ENCODE measurements at regions not wholly inside any gene's neighbourhood (a gene's known extent, or its start where the extent isn't known, plus 50 kb on each side); places are given as distances from the start of the nearest gene placed in this dataset.
A peak's percentile ranks its signal among the peaks of the same experiment; 100 is the strongest.

DNA sequence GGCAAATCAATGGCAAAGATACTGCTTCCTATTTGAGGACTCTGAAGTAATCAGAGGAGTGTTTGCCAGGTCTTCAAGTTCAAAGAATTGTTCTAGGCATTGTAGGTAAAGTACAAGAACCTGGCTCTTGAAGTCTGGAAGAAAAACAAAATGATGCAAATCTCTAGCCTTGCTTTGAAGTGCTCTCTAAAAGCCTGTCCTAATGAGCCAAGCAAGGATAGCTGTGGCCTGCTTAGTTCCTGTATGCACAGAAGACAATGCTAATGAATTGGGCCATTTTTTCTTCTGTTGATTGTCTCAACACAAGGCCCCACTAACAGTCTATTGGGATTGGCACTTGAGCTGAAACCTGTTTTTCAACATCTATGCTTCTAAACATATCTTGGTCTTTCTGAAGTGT is 165.0 kb upstream of the POU3F2 start:
- H3K4me1 ChIP-seq (ENCODE audit: control insufficient read depth, insufficient read depth, low read length), result no peaks in the 10 kb centered on the region
- no peaks in the 10 kb centered on the region for H3K36me3 ChIP-seq (ENCODE audit: control insufficient read depth, insufficient read depth, low read length)
- H3K9ac ChIP-seq (ENCODE audit: low read depth, low read length), result no peak overlapping the region
- H3K4me3 ChIP-seq (ENCODE audit: low read depth, low read length), result no peak overlapping the region
- H3K9me3 ChIP-seq (ENCODE audit: control insufficient read depth, insufficient read depth, low read length), result no peaks in the 10 kb centered on the region
- no peaks in the 10 kb centered on the region for H3K27me3 ChIP-seq (ENCODE audit: control insufficient read depth, insufficient read depth, low read length)

DNA sequence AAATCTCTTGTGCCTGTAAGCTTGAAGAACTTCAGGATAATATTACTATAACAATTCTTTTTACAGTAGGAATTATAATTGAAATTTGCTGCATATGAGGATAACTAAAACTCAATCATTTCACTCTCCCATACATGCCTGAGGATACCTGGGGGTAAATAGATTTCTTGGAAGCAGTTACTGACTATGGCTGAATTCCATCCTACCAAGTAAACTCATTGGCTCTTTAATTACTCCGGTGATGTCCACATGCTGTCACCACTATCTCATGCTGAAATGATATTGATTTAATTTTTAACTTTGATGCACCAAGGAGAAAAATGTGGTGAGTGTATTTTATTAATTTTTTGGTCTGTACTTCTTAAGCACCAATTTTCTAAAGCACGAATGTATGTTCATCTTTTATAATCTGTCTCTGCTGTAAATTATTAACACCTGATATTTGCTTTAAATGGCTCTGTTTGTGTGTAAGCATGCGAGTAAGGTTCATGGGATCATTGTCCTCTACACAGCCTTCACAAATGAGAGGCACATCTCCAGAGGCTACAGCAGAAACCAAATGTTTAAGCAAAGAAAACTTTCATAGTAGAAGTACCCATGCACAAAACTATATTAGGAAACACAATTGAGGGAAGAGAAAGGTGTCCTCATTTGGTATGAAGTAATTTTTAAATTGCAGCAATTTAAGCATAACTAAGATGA is 164.2 kb upstream of the POU3F2 start:
- no peaks in the 10 kb centered on the region for H3K27me3 ChIP-seq (ENCODE audit: control insufficient read depth, insufficient read depth, low read length)
- no peaks in the 10 kb centered on the region for H3K9me3 ChIP-seq (ENCODE audit: control insufficient read depth, insufficient read depth, low read length)
- H3K36me3 ChIP-seq (ENCODE audit: control insufficient read depth, insufficient read depth, low read length), result no peaks in the 10 kb centered on the region

DNA sequence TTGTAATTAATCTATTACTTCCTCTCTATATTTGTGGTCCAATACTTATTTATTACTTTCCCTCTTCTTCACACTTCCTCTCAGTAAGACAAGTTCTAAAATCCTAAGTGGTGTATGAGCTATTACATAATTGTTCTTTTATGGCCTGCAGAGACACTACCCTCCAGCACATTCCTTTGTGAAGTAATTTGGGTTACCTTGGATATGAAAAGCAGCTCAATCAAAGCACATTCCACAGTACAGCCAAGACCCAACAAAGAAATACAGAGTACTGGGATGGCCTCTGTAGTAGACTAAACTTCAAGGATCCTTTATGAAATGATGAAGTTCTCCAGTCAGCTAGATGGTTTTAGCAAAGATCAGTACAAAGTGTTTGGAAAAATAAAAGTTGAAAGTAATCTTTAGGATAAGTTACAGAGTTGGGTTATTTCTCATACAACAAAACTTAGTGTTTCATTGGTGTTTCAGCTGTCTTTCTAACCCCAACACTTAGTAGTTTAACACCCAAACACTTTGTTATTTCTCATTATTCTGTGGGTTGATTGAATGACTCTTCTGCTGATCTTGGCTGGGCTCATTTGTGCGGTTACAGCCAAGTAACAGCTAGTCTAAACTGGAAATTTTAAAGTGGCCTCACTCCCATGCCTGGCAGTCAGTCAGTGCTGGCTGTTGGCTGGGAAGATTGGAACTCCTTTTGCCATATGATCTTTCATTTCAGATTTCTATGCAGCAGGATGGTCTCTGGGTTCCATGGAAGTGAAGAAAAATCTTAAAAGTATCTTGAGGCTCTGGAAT is 161.5 kb upstream of the POU3F2 start:
- no peak overlapping the region for H3K9ac ChIP-seq (ENCODE audit: low read depth, low read length)
- H3K27me3 ChIP-seq (ENCODE audit: control insufficient read depth, insufficient read depth, low read length), result no peaks in the 10 kb centered on the region
- no peaks in the 10 kb centered on the region for H3K9me3 ChIP-seq (ENCODE audit: control insufficient read depth, insufficient read depth, low read length)
- H3K4me1 ChIP-seq (ENCODE audit: control insufficient read depth, insufficient read depth, low read length), result no peaks in the 10 kb centered on the region
- no peaks in the 10 kb centered on the region for H3K36me3 ChIP-seq (ENCODE audit: control insufficient read depth, insufficient read depth, low read length)
- no peak overlapping the region for H3K4me3 ChIP-seq (ENCODE audit: low read depth, low read length)

More for the DNA sequence above, 164.2 kb upstream of the POU3F2 start:
- H3K9ac ChIP-seq (ENCODE audit: low read depth, low read length), result no peak overlapping the region
- H3K4me3 ChIP-seq (ENCODE audit: low read depth, low read length), result no peak overlapping the region
- no peaks in the 10 kb centered on the region for H3K4me1 ChIP-seq (ENCODE audit: control insufficient read depth, insufficient read depth, low read length)

DNA sequence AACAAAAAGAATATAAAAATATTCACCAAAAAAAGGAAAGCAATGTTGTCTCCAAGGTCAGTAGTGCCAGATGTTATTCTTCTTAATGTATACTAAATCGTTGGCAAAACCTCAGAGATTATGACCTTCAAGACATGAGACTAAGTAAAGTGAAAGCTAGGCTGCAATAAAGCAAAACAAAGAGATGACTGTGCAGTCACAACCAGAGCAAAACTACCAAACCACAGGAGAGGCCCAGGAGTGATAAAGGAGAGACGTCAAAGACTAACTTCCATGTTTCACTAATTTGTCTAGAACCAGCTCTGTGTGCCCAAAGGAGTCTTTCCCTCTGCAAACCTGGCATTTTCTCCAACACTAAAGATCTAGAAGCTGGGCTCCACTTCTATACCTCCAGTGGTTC is 155.9 kb upstream of the POU3F2 start:
- Histone ChIP-seq H3K9ac (ENCODE audit: low read depth, low read length) (no peak overlapping the region), H3K27me3 (ENCODE audit: control insufficient read depth, insufficient read depth, low read length) (no peaks in the 10 kb centered on the region), H3K36me3 (ENCODE audit: control insufficient read depth, insufficient read depth, low read length) (no peaks in the 10 kb centered on the region), H3K4me1 (ENCODE audit: control insufficient read depth, insufficient read depth, low read length) (no peaks in the 10 kb centered on the region), H3K9me3 (ENCODE audit: control insufficient read depth, insufficient read depth, low read length) (no peaks in the 10 kb centered on the region), H3K4me3 (ENCODE audit: low read depth, low read length) (no peak overlapping the region)

DNA sequence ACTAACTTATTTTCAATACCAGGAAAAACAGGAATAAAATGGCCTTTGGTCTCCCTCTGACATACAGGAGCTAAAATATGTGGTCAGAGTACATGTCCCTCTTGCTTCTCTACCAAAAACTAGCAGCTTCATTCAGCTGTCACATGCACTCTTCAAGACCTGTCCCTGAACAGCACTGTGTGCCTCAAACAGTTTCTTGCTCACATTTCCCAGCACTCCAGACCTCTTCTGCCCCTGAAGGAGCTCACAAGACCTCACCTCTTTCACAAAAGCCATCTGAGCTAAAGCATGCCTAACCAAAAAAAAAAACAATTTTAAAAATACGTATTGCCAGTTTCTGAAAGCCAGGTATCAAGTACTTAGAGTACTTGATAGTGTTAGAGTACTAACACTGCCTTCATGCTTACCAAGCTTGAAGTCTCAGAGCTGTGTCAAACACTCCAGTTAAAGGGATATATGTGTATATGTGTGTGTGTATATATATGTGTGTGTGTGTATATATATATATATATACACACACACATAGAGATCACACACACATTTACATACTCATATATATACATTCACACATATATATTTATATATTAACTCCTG is 148.3 kb upstream of the POU3F2 start:
- H3K9ac ChIP-seq (ENCODE audit: low read depth, low read length), result no peak overlapping the region
- no peaks in the 10 kb centered on the region for H3K9me3 ChIP-seq (ENCODE audit: control insufficient read depth, insufficient read depth, low read length)
- H3K4me1 ChIP-seq (ENCODE audit: control insufficient read depth, insufficient read depth, low read length), result no peaks in the 10 kb centered on the region
- no peaks in the 10 kb centered on the region for H3K27me3 ChIP-seq (ENCODE audit: control insufficient read depth, insufficient read depth, low read length)
- H3K4me3 ChIP-seq (ENCODE audit: low read depth, low read length), result no peak overlapping the region
- H3K36me3 ChIP-seq (ENCODE audit: control insufficient read depth, insufficient read depth, low read length), result no peaks in the 10 kb centered on the region

DNA sequence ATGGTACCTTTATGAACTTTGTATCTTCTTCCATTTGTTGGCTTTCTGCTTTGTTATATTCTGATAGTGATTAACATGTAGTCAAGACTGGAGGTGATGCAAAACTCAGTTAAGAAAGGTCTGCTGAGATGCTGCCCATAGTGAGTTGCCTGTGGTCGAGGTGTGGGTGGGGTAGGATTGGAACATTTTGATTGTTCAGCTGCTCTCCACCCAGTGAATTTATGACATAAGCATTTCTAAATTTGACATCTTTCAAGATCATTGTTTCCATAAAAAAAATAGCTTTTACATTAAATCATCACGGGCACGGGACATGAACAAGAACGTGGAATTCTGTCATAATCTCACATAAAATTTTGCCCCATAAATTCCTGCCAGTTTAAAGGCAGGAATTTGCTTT is 146.6 kb upstream of the POU3F2 start:
- Histone ChIP-seq H3K4me3 (ENCODE audit: low read depth, low read length) (no peak overlapping the region), H3K4me1 (ENCODE audit: control insufficient read depth, insufficient read depth, low read length) (no peaks in the 10 kb centered on the region), H3K36me3 (ENCODE audit: control insufficient read depth, insufficient read depth, low read length) (no peaks in the 10 kb centered on the region), H3K27me3 (ENCODE audit: control insufficient read depth, insufficient read depth, low read length) (no peaks in the 10 kb centered on the region), H3K9me3 (ENCODE audit: control insufficient read depth, insufficient read depth, low read length) (no peaks in the 10 kb centered on the region), H3K9ac (ENCODE audit: low read depth, low read length) (no peak overlapping the region)

DNA sequence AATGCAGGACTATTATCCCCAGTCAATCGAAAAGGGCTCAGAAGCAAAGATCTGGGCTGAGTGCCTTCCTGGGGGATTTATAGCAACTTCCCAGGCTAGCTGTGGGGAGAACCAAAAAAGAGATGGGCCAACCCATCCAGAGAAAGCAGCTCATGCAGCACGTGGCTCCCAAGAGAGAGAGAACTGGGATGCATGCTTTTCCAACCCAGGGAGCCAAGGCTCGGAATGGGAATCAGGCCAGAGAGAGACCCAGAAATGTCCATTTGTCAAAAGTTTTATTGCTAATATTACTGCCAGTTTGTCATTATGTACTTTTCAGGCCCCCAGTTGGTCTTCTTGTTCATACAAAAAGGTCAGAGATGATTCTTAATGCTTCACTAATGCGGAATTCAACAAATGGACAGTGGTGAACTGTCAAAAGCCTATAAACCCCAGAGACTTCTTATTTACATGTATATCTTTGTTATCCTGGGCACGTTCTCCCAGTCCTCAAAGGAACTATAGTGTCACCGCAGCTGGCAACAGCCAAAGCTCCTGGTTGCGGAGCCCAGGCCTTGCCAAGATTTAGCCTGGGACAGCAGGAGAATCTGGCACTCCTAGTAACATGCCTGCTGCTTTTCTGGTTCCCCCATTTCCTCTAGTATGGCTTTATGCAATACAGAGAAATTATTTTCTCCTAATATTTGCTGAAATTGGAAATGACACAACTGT is 139.1 kb upstream of the POU3F2 start:
- Histone ChIP-seq H3K36me3 (ENCODE audit: control insufficient read depth, insufficient read depth, low read length) (no peaks in the 10 kb centered on the region), H3K27me3 (ENCODE audit: control insufficient read depth, insufficient read depth, low read length) (no peaks in the 10 kb centered on the region), H3K9me3 (ENCODE audit: control insufficient read depth, insufficient read depth, low read length) (no peaks in the 10 kb centered on the region)

DNA sequence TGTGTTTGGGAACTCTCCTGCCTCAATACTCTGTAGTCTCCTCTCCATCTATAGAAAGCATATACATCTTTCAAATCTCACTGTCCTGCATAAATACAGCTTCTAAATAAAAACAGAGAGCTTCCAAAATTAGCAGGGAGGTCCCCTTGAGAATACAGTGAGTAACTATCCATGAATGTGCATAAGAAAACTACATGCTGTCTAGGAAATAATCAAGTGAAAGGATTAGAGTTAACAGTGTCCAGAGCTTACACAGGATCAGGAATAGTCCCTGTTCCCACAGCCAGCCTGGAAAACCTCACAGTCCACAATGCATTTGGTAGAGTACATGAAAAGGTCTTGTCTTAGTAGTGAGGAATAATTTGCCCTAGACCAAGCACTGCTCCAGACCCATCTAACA is 123.0 kb upstream of the POU3F2 start:
- H3K9ac ChIP-seq (ENCODE audit: low read depth, low read length), result no peak overlapping the region
- H3K27me3 ChIP-seq (ENCODE audit: control insufficient read depth, insufficient read depth, low read length), result no peaks in the 10 kb centered on the region
- H3K9me3 ChIP-seq (ENCODE audit: control insufficient read depth, insufficient read depth, low read length), result no peaks in the 10 kb centered on the region
- H3K4me1 ChIP-seq (ENCODE audit: control insufficient read depth, insufficient read depth, low read length), result no peaks in the 10 kb centered on the region
- no peak overlapping the region for H3K4me3 ChIP-seq (ENCODE audit: low read depth, low read length)
- H3K36me3 ChIP-seq (ENCODE audit: control insufficient read depth, insufficient read depth, low read length), result no peaks in the 10 kb centered on the region

More for the DNA sequence above, 139.1 kb upstream of the POU3F2 start:
- no peak overlapping the region for H3K4me3 ChIP-seq (ENCODE audit: low read depth, low read length)
- no peak overlapping the region for H3K9ac ChIP-seq (ENCODE audit: low read depth, low read length)
- H3K4me1 ChIP-seq (ENCODE audit: control insufficient read depth, insufficient read depth, low read length), result no peaks in the 10 kb centered on the region

DNA sequence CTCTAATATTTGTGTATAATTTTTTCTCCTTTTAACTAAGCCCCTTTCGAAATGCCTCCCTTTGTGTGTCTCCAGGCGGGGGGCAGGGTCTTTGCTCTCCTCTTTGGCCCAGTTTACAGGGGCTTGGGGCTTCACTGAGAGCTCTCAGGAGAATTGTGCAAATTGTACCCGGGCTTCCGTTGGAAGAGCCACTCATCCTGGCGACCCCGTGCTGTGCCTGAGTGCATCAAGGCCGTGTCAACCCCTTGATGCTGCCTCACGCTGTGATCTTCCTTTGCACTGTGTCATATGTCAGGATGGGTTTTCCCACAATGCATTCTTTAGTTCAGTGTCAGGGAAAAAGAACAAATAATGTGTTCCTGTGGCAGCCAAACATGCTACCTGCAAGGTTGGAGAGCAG is 118.0 kb upstream of the POU3F2 start:
- peak overlapping the region; percentile 12 for H3K4me3 ChIP-seq (ENCODE audit: low read depth, low read length)
- H3K27me3 ChIP-seq (ENCODE audit: control insufficient read depth, insufficient read depth, low read length), result no peaks in the 10 kb centered on the region
- peaks cover 9% of the 10 kb centered on the region for H3K4me1 ChIP-seq (ENCODE audit: control insufficient read depth, insufficient read depth, low read length)
- H3K9me3 ChIP-seq (ENCODE audit: control insufficient read depth, insufficient read depth, low read length), result no peaks in the 10 kb centered on the region
- H3K9ac ChIP-seq (ENCODE audit: low read depth, low read length), result no peak overlapping the region
- no peaks in the 10 kb centered on the region for H3K36me3 ChIP-seq (ENCODE audit: control insufficient read depth, insufficient read depth, low read length)

DNA sequence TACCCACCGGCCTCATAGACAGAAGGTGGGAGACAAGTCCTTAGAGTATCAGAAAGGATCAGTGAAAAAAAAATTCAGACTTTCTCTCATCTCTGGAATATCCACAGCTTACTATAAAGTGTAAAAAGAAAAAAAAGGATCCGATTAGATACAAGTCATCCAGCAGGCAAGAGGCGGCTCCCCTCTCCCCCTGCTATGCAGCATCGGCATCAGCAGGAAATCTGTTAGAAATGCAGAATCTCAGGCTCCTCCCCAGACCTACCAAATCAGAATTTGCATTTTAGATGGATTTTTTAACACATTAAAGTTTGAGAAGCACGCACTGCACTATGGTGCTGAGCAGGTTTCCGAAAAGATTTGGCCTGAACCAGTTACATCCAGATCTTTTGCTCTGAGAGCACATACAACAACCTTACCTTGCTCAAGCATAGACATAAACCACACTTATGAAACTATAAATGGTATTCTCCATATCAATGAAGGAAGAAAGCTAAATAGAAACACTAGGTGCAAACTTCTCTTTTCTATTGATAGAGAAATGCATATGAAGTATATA is 117.0 kb upstream of the POU3F2 start:
- Histone ChIP-seq H3K9me3 (ENCODE audit: control insufficient read depth, insufficient read depth, low read length) (no peaks in the 10 kb centered on the region), H3K36me3 (ENCODE audit: control insufficient read depth, insufficient read depth, low read length) (no peaks in the 10 kb centered on the region), H3K4me3 (ENCODE audit: low read depth, low read length) (no peak overlapping the region), H3K27me3 (ENCODE audit: control insufficient read depth, insufficient read depth, low read length) (no peaks in the 10 kb centered on the region), H3K9ac (ENCODE audit: low read depth, low read length) (no peak overlapping the region), H3K4me1 (ENCODE audit: control insufficient read depth, insufficient read depth, low read length) (peaks cover 9% of the 10 kb centered on the region)

DNA sequence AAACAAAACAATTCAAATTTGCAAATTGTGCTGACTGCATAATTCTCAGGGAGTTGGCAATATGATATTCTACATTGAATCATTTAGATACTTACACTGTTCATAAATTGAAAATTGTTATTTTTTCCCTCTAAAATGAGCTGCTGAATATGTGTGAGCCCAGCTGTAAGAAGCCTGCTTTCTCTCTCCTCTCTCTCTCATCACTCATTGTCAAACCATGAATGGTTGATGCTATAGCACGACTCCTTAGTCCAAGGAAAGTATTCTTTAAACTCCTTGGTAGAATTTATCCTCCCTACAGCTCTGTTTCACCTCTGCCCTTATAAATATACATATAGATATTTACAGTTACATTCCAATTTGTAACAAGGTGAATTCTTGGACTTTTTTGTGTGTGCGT is 116.4 kb upstream of the POU3F2 start:
- Histone ChIP-seq H3K9ac (ENCODE audit: low read depth, low read length) (no peak overlapping the region), H3K4me3 (ENCODE audit: low read depth, low read length) (no peak overlapping the region), H3K27me3 (ENCODE audit: control insufficient read depth, insufficient read depth, low read length) (no peaks in the 10 kb centered on the region), H3K9me3 (ENCODE audit: control insufficient read depth, insufficient read depth, low read length) (no peaks in the 10 kb centered on the region), H3K4me1 (ENCODE audit: control insufficient read depth, insufficient read depth, low read length) (peaks cover 9% of the 10 kb centered on the region), H3K36me3 (ENCODE audit: control insufficient read depth, insufficient read depth, low read length) (no peaks in the 10 kb centered on the region)
